ENCODE measurements at regions not wholly inside any gene's neighbourhood (a gene's known extent, or its start where the extent isn't known, plus 50 kb on each side); places are given as distances from the start of the nearest gene placed in this dataset.
"Not testable (repeated sequence)": the region's sequence is repeated elsewhere in the genome, so short reads cannot be mapped to it uniquely, and the experiment has no call there.

DNA sequence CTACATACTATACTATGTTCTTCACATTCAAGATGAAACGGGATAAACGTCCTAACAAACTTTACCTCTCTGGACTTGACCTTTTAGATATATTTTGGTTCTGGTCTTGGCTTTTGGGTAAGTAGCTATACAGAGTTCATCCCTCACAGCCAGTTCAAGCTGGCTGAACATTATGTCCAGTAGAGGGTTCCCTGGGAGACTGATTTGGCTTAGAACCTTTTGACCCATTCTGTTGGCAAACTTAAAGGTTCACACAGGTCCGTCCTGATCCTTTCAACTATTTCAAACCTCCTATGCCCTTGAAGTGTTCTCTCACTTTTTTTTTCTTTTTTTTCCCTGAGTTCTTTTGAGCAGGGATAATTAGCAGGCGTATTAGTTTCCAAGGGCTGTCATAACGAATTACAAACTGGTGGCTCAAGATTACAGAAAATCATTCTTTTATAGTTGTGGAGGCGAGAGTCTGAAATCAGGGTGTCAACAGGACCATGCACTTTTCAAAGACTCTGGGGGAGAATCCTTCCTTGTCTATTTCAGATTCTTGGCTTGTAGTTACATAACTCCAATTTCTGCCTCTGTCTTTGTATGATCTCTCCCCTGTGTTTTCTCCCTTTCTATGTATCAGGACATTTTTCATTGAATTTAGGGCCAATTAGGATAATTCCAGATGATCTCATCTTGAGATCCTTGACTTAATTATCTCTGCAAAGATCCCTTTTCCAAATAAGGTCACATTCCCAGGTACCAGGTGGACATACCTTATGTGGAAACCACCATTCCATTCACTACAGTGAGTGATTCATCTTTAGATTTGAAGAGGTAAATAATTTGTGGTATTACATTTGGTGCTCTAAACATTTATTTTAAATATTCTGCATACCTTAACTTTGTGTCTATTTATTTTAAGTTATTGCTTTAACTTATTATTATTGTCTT, 257.4 kb upstream of the USP25 start:
- DNase-seq (ENCODE audit: low spot score): no peak

DNA sequence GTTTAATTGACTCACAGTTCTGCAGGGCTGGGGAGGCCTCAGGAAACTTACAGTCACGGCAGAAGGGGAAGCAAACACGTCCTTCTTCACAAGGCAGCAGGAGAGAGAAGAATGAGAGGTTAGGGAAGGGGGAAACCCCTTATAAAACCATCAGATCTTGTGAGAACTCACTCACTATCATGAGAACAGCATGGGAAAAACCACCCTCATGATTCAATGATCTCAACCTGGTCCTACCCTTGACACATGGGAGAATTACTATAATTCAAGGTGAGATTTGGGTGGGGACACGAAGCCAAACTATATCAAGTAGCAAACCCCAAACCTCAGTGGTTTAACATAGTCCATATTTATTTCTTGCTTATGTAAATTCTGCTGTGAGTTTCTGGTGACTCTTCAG, 252.0 kb upstream of the USP25 start:
- not testable (repeated sequence) for DNase-seq (ENCODE audit: low spot score)

DNA sequence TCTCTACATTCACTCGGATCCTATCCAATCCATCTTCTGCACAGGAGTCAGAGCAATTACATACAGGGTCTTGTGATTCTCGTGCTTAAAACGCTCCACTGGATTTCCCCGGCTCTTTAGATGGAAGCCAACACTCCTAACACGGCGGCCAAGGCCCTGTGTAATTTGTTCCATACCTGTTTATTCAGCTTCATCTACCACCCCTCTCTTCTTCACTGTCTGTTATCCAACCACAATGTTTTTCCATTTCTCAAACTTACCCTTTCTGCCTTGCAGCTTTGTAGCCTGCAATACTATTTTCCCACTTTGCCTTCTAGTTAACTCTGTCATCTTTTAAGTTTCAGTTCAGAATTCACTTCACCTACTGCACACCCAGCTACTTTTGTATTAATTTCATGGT, 249.6 kb upstream of the USP25 start:
- no peak for DNase-seq (ENCODE audit: low spot score)

DNA sequence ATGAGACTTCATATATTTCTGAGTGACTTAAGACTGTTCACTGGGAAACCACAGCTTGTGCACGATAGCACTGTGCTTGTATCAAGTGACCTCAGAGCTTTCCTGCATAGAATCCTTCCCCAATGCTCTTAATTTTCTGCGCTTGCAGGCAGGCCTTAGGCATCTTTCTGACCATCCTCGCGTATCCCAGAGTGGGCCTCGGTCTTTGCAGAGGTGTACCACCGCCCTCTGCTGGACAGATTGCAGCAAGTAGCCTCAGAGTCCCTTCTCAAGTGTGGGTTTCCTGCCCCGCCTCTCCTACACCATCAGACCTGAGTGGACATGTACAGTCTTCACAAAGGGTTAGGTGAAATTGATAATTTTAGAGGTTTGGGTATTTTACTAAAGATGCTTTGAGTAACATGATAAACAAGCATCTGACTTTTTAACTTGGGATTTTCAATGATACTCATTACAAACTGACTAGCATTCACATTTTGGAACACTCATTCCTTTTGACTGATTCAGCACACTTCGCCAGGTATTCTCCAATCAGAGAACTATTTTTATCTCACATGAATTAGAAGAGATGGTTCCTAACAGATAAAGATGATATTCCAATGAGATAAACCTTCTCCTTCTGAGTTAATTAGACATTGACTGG, 246.5 kb upstream of the USP25 start:
- DNase-seq (ENCODE audit: low spot score): peak; percentile 95

DNA sequence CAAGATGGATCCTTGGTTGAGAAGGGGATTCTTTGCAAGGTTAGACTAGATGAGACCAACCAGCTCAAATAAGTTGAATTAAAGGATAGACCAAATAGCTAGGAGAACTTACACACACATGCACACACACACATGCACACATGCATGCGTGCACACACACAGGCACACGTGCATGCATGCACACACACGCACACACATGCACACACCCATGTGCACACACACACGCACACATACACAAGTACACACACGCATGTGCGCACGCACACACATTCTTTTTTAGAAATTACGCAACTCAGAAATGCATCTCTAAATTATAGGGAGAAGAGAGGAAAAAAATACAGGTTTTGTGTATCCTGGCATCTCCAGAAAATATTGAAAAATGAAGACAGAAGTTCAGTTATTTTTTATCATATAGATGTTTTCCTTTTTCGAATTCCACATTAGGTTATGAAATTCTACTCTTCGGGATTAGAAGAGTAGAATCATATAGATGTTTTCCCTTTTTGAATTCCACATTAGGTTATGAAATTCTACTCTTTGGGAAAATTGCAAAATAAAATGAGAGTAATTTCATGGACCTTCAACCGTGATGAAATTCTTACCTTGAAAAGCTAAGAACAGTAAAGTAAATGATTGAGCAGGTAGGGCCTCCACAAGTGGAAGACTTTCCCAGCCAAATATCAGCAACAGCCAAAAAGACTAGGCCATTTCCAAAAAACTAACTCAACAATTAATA, 243.2 kb upstream of the USP25 start:
- no peak for DNase-seq (ENCODE audit: low spot score)

DNA sequence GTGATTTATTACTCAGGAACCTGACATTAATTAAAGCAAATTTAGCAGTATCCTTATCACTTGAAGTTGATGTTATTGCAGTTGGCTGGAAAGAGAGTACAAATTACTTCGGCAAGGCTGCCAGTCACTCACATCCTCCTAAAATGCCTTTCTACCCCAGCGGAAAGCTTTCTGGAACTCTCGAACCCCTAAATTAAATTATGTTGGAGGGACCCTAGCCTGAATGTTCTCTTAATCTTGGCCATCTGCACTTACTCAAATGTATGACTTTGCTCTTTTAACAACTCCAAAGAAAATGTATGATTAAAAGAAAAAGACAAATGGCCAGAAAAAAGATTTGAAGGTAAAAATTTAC, 242.6 kb upstream of the USP25 start:
- no peak for DNase-seq (ENCODE audit: low spot score)

DNA sequence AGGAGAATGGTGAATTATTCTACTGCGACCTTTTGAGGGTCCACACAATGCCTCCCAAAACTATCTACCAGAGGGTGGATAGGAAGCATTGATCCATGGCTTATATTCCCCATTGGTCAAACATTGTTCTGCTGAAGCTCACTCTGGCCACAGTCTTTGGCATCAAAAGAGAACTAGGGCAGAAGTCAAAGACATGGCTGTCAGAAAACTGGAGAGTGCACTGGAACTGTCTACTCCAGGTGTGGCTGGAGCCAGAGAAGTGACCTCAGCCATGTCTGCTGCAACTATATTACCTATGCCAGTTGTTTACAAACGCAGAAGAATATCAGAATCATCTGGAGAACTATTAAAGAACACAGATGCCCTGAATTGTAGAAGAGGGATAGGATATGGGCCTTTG, 238.7 kb upstream of the USP25 start:
- no peak for DNase-seq (ENCODE audit: low spot score)

DNA sequence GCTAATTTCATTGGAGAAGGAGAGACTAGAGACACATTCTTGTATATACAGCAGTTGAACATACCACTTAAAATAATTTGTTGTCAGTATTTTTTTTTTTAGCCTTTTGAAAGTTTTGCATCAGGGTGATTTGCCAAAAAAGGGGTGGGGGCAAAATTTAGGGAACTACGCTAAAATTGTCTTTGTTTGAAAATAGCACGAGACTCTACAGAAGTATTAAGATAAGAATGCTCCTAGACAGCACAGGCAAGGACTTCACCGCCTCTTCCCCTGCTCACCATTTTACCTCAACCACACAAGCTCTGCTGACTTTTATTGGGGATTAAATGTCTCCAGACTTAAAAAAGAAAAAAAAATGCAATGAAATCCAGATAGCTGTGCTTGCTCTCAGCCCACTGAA, 236.1 kb upstream of the USP25 start:
- no peak for DNase-seq (ENCODE audit: low spot score)

DNA sequence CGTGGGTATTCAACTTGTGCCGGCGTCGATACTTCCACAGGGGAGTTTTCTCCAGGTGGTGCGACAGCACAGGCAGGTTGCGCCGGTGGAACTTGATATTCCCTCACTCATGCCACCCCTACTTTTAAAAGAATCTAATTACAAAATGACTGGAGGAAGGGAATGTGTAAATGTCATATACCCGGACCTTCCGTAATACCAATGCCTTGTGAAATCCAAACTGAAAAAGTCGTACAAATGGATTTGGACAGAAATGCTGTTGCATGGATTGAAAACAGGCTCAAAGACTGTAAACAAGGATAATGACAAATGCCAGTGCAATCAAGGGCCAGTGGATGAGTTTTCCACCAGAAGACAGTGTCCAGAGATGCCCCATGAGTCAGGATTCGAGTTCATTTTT, 235.3 kb upstream of the USP25 start:
- no peak for DNase-seq (ENCODE audit: low spot score)

DNA sequence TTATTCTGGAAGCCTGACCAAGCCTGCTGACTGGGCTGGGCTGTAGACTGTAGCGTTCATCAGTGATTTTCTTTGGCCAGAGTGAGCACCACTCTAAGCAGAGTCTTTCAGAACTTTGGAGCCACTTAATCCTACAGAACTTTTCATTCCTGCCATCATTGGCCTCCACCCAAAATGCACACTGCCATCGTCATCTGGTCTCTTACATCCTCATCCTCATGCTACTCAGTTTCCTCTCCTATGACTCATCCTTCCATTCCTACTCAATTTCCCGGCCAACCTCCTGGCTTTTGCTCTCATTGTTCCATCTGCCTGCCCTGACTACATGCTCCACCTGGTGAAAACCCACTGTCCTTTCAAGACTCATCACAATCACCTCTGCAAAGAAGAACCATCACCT, 233.8 kb upstream of the USP25 start:
- DNase-seq (ENCODE audit: low spot score): no peak

DNA sequence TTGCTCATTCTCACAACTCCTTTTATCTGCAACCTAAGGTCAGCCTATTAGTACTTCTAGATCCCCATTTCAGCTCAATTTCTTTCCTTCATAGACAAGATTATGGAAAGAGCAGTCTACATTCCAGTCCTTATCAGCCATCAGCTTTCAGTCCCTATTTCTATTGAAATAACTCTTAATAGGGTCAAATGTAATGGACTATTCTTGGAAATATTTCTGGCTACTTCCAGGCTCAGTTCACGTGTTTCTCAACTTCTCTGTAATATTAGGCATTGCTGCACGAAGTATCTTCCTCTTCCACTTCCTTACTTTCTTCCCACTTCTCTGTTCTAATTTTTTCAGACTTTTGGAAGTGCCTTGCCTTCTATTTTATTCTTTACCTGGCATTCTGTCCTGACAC, 232.9 kb upstream of the USP25 start:
- DNase-seq (ENCODE audit: low spot score): peak; percentile 54

DNA sequence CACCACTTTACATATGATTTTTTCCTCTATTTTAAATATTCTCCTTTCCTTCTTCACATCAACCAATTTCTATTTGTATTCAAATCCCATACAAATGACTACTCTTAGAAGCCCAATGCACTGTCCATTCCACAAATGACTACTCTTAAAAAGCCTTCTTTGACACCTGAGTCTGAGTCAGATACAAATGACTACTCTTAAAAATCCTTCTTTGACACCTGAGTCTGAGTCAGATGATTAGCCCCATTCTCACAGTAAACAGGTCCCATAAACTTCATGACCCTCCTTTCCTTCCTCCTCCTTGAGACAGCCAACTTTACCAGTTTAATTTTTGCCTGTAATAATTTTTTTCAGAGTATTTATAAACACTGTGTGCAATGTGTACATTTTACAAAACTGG, 231.3 kb upstream of the USP25 start:
- no peak for DNase-seq (ENCODE audit: low spot score)

DNA sequence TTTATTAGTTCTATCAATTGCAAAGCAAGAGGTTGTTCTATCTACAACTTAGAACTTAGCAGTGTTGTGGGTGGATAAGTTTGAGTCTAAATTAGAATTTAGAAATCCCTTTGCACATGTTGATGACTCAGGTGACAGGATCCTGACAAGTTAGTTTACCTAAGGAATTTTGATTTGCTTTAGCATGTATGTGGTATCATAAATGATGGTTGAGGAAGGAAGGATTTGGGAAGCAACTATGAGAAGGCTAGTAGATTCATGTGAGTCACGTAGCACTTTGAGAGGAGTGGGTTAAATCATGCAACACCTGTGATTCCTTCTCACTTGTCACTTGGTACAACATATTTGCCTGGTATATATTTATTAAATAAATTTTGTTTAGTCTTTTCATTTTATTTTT, 223.7 kb upstream of the USP25 start:
- DNase-seq (ENCODE audit: low spot score): no peak

DNA sequence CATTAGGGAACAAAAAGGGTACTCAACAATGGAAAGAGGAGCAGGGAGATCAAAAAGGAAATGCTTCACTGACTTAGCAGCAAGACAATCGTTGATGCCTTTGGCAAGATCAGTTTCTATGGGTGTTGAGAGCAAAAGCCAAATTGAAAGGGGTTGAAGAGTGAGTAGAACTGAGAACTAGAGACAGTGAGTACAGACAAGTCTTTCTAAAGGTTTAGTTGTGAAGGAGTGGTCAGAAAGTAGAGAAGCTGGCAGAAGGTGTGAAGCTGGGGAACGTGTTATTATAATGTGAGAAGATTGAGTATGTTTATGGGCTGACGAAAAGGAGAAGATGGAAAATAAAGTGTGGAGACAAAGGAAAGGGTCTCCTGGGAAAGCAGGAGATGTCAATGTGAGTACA, 221.2 kb upstream of the USP25 start:
- no peak for DNase-seq (ENCODE audit: low spot score)

DNA sequence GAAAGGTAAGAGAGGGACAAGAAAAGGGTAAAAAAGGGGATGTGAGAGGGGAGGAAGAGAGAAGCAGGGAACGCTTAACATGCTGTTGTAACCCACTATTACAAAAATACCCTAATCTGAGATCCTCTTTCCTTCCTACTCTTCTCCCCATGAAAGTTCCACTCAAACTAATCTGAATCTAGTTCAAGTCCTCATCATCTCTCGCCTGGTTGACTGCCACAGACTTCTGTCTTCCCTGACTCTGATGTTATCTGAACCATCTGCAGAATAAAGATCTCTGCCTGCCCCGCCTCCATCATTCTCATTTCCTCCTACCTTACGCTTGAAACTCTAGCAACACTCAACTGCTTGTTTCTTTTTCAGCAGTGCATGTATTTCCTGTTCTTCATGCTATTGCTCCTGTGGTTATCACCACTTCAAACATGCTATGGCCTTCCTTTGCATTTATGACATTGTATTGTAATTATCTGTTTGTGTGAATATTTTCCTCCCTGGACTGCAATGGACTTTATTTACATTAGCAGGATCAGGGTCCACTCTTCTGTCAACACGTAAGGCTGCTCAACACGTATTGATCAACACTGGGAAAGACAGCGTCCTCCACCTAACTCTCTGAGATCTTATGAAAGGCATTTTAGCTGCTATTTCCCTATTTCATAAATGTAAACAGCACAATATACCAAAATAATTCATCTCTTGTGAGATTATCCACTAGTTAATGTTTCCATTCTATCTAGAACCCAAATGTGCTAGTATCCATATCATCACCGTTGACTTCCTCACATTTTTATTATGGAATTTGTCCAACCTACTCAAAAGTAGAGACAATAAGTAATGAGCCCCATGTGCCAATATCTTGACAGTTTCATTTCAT, 215.5 kb upstream of the USP25 start:
- DNase-seq (ENCODE audit: low spot score): peak; percentile 63

DNA sequence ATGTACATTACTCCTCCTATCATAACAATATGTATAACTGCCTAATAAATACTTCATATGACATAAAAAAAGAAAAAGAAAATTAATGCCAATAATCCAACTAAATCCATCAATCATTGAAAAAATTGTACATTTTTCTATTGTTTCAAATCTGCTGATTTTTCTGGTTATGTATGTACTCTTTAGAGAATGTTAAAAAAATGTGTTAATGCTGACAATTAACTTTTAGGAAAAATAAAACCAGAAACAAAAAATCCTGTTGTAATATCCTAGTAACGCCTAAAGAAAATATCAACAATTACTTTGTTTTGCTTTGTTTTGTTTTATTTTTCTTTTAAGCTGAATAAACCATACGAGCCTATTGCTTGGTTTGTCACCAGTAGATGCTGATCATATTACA, 213.9 kb upstream of the USP25 start:
- no peak for DNase-seq (ENCODE audit: low spot score)

DNA sequence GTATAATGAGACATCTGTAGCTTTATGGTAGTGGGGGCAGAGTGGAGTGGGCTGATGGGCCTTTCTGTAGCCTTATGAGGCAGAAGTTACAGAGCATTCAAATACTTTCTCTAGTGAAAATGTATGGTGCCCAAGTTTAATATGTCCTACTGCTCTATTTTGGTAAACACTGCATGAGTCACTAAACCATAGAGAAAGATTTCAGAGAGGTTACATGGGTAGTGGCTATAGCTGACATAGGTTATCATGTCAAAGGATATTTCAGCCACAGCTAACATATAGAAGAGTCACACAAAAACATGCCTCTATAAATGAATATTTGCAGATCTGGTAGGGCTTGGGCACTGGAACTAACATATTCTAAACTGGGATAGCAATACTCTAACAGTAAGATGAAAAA, 212.4 kb upstream of the USP25 start:
- no peak for DNase-seq (ENCODE audit: low spot score)

DNA sequence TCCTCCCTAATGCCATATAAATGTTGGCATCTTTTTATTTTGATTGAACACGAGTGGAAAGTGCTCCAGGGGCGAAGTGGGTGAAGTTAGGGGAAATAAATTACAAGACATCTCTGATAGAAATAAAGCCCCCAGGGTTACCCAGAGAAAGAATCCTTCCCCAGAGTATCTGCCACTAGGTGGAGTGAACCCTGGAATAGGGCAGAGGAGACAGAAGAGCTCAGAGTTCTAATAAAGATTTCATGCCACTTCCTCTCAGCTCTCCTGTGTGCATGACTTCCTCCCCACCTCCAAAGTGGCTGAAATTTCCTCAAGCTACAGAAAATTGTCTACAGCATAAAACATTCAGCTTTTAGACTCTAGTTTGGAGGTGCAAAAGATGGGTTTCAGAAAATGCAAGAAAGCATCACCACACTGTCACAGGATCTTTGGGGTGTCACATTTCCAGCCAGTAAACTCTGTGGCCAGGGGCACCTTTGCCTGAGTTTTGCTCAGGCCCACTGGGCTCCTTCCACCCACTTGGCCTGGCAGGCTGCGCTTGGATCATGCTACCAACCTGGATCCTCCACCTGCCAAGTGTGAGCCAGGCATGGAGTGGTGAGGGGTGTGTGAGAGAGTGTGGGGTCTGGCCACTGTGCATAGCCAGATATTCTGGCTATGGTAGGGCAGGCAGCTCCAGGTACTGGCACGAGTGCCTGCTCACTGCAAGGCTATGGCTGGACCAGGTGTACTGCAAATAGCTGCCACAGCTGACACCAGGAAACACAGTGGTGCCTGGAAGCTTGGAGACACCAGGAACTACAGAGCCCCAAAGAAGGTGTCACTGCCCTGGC, 208.8 kb upstream of the USP25 start:
- no peak for DNase-seq (ENCODE audit: low spot score)

DNA sequence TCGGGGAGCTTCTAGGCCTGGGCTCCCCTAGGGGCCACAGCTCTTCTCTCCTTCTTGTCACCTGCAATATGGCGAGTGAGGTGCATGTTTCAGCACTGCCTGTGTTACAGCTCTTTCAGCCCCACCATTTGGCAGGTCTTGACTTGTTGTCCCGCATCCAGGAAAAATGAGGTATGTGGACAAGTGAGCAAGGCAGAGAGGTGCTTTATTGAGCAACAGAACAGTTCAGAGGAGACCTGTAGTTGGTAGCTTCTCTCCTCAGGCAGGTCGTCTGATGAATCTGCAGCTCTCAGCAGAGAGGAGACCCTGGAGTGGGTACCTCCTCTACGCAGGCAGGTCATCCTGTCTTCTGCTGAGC, 208.2 kb upstream of the USP25 start:
- DNase-seq (ENCODE audit: low spot score): no peak

DNA sequence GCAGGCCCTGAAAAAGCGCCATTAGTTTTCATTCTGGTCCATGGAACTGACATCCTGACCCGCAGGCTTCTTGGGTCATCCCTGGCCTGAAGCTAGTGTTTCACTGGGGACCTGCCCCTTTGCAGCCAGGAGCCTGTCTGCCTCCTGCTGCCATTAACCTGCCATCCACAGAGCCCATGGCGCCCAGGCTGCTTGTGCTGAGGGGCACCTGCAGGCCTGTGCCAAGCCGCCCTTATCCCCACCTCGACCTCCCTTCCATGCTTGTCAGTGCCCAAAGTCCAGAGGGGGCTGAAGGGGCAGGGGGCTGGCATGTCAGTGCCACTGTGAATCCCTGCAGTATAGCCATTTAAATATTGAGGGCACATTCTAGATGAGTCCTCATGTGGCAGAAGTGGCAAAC, 207.6 kb upstream of the USP25 start:
- no peak for DNase-seq (ENCODE audit: low spot score)

DNA sequence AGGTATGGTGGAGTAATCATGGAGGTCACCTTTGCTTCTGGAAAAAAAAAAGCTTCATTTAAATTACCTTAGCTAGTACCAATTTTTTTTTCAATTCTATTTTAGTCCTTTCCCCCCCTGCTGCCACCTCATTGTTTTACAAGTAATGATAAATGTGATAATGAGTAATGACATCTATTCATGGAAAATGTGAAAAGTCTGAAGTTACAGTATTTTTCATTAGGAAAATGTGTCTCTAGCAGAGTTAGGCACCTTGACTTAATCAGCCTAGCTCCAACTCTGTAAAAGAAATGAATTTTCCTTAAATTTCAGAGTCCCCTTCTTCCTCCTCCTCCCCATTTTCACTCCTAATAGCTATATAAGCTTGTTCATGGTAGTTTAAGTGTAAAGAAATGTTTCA, 204.9 kb upstream of the USP25 start:
- DNase-seq (ENCODE audit: low spot score): no peak

All from pons (tissue), 1 donor.